Putamen (tissue), 1 donor: ENCODE measurements at regions not wholly inside any gene's neighbourhood (a gene's known extent, or its start where the extent isn't known, plus 50 kb on each side); places are given as distances from the start of the nearest gene placed in this dataset.

ENCODE experiments used
- DNase-seq: peaks from one replicate; pipeline ENCODE4 v3.0.0-alpha.2; 2016; ENCODE audit warnings: low spot score

DNA sequence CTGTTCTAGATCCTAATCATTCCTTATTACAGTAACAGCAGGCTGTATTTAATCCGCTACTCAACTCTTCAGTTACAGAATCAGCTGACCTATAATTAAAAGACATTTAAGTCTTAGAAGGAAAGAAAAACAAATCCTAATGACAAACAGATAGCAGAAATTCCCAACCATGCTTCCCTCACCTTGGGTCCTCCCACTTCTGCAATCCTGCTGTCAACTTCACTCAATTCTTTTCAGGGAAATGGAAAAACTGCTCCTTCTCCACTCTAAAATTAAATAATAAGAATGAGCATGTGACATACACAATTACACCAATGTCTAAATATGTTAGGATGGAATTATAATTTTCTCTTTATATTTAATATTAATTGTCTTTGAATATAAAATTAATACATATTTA lies 182.6 kb upstream of the LYPLAL1 start:
- no peak for DNase-seq

GRCh38 chr1:218994615-218995014 lies 179.1 kb upstream of the LYPLAL1 start:
- DNase-seq = no peak

DNA sequence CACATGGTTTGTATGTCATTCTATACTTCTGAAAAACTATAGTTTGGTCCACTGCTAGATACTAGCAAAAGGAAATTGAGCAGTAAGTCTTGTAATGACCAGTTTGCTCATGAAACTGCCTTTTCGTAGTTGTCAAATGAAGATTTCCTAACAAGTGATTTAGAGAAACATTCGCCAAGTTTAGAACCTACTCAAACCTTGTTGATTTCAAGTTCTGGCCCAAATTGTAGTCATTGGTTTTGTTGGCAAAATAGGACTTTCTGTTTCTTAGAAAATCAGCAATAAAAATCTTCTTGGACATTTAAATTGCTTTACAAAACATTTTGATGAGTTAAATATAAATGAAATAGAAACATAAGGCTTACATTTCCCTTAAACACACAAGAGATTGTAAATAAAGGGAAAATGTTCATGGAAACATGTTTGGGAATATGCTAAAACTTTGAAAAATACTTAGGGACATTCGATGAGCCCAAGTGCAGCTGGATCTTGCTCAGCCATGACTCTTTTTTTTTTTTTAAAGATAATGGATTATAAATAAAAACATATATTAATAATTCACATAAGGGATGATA lies 178.5 kb upstream of the LYPLAL1 start:
- no peak for DNase-seq

- DNase-seq = no peak
These were observed 177.3 kb upstream of the LYPLAL1 start for GRCh38 chr1:218996362-218996761.

GRCh38 chr1:219000005-219000404 lies 173.7 kb upstream of the LYPLAL1 start:
- no peak for DNase-seq

GRCh38 chr1:219000631-219001030 lies 173.0 kb upstream of the LYPLAL1 start:
- DNase-seq = no peak

DNA sequence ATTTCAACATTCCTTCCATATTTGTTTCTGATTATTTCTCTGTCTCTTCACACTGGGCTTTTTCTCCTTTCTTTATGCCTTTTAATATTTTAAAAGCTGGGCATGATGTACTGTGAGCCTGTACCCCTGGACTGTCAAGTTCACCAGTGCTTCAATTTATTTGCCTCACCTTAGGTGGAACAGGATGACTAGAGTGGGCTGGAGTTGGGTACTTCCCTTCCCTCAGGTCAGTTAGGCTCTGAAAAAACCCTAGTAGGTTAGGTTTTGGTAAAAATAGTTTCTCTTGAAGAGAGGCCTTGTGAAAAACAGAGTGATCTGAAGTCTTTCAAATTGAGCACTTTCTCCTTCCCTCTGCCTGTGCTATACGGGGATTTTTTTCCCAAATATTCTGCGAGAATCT lies 163.0 kb upstream of the LYPLAL1 start:
- no peak for DNase-seq

DNA sequence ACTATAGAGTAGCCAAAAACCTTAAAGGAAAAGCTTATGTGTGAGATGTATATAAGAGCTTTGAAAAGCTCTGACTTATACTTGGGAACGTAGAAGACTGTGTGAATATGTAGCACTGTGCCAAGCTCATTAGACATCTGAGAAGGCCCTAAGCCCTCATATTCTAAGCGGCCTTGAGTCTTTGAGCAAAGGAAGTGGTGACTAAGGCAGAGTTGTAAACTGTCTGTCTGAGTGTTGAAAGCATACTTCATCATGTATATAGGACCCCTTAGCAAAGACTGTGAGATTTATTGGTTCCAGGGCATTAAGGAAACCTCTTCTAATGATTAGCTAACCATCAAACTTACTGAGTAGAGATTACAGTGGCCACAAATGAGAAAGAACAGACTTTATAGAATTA lies 153.3 kb upstream of the LYPLAL1 start:
- no peak for DNase-seq

- no peak for DNase-seq
These were observed 152.8 kb upstream of the LYPLAL1 start for GRCh38 chr1:219020846-219021245.

GRCh38 chr1:219027146-219027673 lies 146.5 kb upstream of the LYPLAL1 start:
- no peak for DNase-seq

DNA sequence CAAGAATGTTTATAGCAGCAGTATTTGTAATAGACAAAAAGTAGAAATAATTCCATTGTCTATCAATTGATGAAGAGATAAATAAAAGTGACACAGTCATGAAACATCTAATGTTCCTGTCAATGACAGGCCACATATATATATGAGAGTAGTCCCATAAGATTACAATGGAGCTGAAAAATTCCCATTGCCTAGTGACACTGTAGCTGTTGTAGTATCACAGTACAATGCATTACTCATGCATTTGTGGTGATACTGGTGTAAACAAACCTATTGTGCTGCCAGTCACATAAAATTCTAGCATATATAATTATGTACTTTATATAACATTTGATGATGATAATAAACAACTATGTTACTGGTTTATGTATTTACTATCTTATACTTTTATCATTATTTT lies 141.9 kb upstream of the LYPLAL1 start:
- DNase-seq = no peak

DNA sequence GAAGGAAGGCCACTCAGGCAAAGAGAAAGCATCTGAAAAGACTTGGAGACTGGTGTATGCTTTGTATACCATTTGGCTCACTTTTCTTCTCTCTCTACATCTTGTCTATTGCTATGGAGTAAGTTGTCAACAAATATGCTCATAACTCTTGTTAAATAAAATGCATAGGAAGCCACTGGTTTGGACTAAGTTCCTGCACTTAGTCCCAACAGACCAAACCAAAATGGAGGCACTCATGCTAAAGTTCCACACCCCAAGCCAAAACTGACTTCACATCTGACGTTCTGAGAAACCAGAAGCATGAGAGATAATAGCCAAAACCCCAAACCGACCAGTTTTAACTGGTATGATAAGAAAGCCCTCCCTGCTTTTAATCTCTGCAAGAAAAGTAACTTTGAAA lies 135.3 kb upstream of the LYPLAL1 start:
- DNase-seq = no peak

- no peak for DNase-seq
These were observed 134.5 kb upstream of the LYPLAL1 start for GRCh38 chr1:219039017-219039681.

DNA sequence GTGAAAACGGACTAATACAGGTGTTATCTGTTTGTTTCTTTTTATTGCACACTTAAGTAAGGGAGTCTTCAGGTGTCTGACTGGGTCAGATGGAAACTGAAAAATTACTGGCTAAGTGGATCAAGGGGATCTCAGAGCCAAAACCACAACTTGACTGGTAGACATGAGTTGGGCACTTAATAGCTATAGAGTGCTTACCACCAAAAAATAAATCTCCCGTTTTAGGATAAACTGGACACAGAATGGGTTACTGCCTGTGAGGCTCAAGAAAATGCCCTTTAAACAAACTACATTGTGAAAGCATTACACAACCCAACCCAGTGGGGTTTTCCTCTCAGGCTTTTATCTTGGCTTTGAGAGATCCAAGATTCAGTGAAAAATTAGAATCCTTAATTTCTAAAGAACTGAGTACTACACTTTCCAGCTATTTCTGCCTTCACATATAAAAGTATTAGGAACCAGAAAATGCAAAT lies 134.0 kb upstream of the LYPLAL1 start:
- no peak for DNase-seq

- DNase-seq = no peak
These were observed 133.4 kb upstream of the LYPLAL1 start for GRCh38 chr1:219040291-219040690.

DNA sequence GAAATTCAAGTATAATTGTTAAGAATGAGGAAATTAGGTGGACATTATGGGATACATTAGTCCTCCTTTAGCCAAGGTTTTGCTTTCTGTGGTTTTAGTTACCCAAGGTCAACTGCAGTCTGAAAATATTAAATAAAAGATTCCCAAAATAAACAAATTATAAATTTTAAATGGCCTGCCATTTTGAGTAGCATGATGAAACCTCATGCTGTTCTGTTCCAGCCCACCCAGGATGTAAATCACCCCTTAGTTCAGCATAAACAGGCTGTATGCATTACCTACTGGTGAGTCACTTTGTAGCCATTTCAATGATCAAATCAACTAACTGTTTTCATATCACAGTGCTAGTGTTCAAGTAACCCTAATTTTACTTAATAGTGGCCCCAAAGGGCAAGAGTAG lies 132.5 kb upstream of the LYPLAL1 start:
- DNase-seq = no peak

DNA sequence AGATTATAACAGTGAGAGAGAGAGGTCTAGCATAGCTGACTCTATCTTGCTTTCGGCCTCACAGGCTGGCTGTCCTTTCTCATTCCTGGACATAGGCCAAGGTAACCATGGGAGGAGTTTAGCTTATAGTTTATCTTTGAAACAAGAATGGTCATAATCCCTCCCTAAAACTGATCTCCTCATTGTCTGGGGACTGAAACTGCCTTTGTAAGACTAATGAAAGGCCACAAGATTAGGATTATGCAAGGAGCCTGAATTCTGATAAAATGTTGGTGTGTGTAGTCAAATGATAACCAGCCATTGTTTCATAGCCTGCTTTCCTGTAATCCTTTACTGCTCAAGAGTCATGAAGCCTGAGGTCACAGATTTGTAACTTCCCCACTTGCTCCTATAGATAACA lies 131.9 kb upstream of the LYPLAL1 start:
- DNase-seq = no peak

DNA sequence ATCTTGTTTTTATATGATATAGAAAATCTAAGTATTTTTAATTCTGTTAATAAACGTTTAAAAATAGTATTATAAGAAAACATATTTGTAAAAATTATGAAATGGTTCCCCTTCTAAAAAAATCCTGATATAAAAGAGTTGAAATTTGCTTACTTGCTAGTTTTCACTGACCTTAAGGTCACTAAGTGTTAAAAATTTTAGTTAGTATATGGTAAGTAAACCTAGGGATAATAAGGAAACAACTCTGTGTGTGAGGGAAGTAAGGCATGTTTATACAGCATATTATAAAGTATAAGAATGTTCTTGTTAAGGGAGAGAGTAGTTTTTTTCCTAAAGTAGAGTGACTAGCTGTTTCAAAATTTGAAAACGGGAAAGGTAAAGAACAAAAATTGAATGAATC lies 130.9 kb upstream of the LYPLAL1 start:
- no peak for DNase-seq

DNA sequence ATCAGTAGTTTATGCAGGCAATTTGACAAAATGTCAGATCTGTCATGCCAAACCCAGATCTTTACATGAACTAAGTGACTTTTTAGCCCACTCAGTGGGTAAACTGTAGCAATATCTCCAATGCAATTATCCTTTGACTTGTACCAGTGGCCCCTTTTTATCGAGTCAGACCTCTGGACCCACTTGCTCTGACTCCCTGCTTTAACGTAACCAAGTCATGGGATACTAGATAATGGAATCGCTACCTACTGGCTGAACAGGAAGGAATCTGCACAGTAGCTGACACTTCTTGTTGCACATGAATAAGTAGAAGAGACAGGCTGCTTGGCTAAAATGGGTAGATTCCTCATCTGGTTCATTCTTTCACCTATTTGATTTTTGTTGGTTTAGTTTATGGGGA lies 128.4 kb upstream of the LYPLAL1 start:
- no peak for DNase-seq

GRCh38 chr1:219049501-219049900 lies 124.2 kb upstream of the LYPLAL1 start:
- no peak for DNase-seq

DNA sequence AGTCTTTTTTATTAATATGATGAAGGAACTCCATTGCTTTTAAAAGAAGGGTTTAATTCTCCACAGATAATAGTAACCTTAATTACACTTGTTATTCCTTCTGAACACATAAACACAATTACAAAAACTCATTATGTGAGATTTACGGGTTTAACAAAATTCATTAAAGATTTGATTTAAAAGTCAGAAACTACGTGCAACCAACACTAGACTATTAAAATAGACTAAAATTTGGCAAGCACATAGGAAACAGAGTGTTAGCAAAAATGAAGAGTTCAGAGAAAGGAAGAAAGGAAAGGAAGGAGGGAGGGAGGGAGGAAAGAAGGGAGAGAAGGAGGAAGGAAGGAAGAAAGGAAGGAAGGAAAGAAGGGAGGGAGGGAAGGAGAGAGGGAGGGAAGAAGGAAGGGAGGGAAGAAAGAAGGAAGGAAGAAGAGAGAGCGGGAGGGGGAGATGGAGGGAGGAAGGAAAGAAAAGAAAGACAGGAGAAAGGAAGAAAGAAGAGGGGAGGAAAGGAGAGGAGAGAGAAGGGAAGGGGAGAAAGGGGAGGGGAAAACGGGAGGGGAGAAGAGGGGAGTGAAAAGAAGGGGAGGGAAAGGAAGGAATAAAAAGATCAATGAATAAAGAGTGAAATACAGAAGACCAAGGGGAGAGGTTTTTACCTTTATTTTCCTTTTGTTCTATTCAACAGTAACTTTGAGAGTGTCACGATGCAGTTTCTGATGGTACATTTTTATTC lies 123.4 kb upstream of the LYPLAL1 start:
- DNase-seq = no peak

DNA sequence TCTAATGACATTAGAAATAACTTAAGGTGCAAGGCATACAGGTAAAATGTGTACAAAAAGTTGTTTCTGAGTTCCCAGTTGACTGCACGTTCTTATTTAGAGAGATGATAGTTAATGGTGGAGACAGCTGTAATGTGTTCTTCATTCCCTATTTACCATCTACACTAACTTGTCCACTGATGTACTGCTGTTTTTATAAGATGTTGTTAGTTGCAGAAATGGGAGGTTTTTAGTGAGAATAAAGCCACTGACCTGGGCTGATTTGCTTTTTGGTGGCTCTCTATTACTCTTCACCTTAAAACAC lies 122.9 kb upstream of the LYPLAL1 start:
- no peak for DNase-seq

DNA sequence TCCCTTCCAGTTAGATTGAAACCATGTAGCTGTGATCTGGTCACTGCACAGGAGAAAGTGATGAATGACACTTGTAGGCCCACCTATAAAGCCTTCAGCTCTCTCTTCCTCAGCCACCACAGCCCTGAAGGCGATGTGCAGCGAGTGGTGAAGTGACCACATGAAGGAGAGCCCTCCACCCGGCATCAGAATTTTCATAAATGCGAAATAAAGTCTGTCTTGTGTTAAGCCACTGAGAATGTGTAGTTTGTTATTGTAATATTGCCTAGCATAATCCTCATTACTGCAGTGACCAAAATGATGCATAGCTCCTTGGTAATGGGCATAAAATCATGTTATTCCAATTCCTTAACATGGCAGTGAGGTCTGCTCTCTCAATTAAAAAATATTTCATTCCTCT lies 122.1 kb upstream of the LYPLAL1 start:
- no peak for DNase-seq
